K562 (cell line): ENCODE measurements at regions not wholly inside any gene's neighbourhood (a gene's known extent, or its start where the extent isn't known, plus 50 kb on each side); places are given as distances from the start of the nearest gene placed in this dataset.

Source experiments
- ATAC-seq: fragments of 200-7000 bp; cut with Tn5 transposase; 3 replicates; pipeline ENCODE4 v1.9.1; 2020; ENCODE audit warnings: moderate library complexity
- BruUV-seq: library from RNA; stranded (reverse); fragments of 400-500 nt; replicated peaks from 2 replicates; lab custom pipeline; 2021; lab: Mats Ljungman, UMichigan
- CTCF ChIA-PET: fragments of 300-600 bp; formaldehyde crosslinking; extraction: SDS; loops from one replicate; lab custom pipeline; 2021; ENCODE audit warnings: low intra/inter-chr PET ratio; lab: Yijun Ruan, JAX
- POLR2A ChIA-PET: fragments of 300-600, 350-650 bp; sonication (Branson Sonifier 250); formaldehyde crosslinking; extraction: SDS; loops from one replicate; lab custom pipeline; 2021; ENCODE audit warnings: antibody characterized with exemption, inconsistent platforms; lab: Yijun Ruan, JAX
- DNase-seq, 4 experiments: peaks; one replicate each; pipeline versions ENCODE4 v3.0.0 to v3.0.0-alpha.2; 2011 to 2018; ENCODE audit warnings: low spot score in 3 of 4, mixed read lengths in 3 of 4; ENCODE audit errors: extremely low read depth in 1 of 4
- FAIRE-seq: peaks from 2 replicates; lab custom pipeline; 2011; peaks lifted over from hg19 to GRCh38; lab: Jason Lieb, UNC
- H2AFZ ChIP-seq: 2 replicates; pipeline ENCODE4 v1.6.0; 2011; ENCODE audit warnings: low read depth, low read length, control low read depth, inconsistent platforms
- H3K27ac ChIP-seq: fragments of 200-600 bp; 3 replicates; pipeline ENCODE4 v1.8.0; 2011; ENCODE audit warnings: low read depth, mild to moderate bottlenecking, control low read depth, inconsistent platforms, low read length, moderate library complexity, mixed read lengths; ENCODE audit errors: extremely low read depth
- H3K27me3 ChIP-seq, 2 experiments: fragments of 300-600 bp in 1 of 2; 2 replicates in 1 of 2; 3 replicates in 1 of 2; pipeline versions ENCODE4 v1.6.0 to v1.8.0; 2011; ENCODE audit warnings: inconsistent platforms in 2 of 2, low read length in 2 of 2, mild to moderate bottlenecking in 1 of 2, mixed read lengths in 1 of 2, moderate library complexity in 1 of 2; ENCODE audit not compliant: control insufficient read depth in 2 of 2, insufficient read depth in 2 of 2
- H3K36me3 ChIP-seq: fragments of 300-600 bp; 3 replicates; pipeline ENCODE4 v1.8.0; 2011; ENCODE audit warnings: mild to moderate bottlenecking, low read length, inconsistent platforms; ENCODE audit not compliant: control insufficient read depth, insufficient read depth
- H3K4me1 ChIP-seq, 2 experiments: fragments of 200-600 bp in 1 of 2; replicated peaks in 1 of 2; 2 replicates in 1 of 2; 3 replicates in 1 of 2; pipeline versions ENCODE4 v1.5.1 to v1.8.0; 2011; ENCODE audit warnings: inconsistent platforms in 2 of 2, low read length in 2 of 2, mild to moderate bottlenecking in 1 of 2, mixed read lengths in 1 of 2, moderate library complexity in 1 of 2; ENCODE audit not compliant: control insufficient read depth in 2 of 2, insufficient read depth in 2 of 2
- H3K4me2 ChIP-seq: 2 replicates; pipeline ENCODE4 v1.6.1; 2011; ENCODE audit warnings: low read length, control low read depth, inconsistent platforms, mixed read lengths; ENCODE audit not compliant: insufficient read depth
- H3K4me3 ChIP-seq: fragments of 200-600 bp; sonication (generic), shearing (Covaris generic); 2 replicates; pipeline ENCODE4 v1.5.1; 2016; ENCODE audit warnings: control low read depth, inconsistent platforms
- H3K79me2 ChIP-seq: fragments of 200-600 bp; 3 replicates; pipeline ENCODE4 v1.8.0; 2011; ENCODE audit warnings: low read length, inconsistent platforms; ENCODE audit not compliant: control insufficient read depth, insufficient read depth
- H3K9ac ChIP-seq, 2 experiments: 2 replicates each; pipeline versions ENCODE4 v1.6.0 to v1.6.1; 2011; ENCODE audit warnings: low read depth in 2 of 2, low read length in 2 of 2, control low read depth in 1 of 2, inconsistent platforms in 1 of 2, mild to moderate bottlenecking in 1 of 2, mixed read lengths in 1 of 2; ENCODE audit not compliant: insufficient read depth in 1 of 2
- H3K9me1 ChIP-seq: one replicate; pipeline ENCODE4 v1.6.0; 2011; ENCODE audit warnings: inconsistent platforms, mild to moderate bottlenecking, low read length, moderate library complexity; ENCODE audit not compliant: control insufficient read depth, insufficient read depth
- H3K9me3 ChIP-seq: replicated peaks from 2 replicates; pipeline ENCODE4 v1.5.1; 2011; ENCODE audit warnings: low read depth, low read length, inconsistent platforms; ENCODE audit not compliant: control insufficient read depth, insufficient read depth
- H4K20me1 ChIP-seq: replicated peaks from 2 replicates; pipeline ENCODE4 v1.6.1; 2011; ENCODE audit warnings: low read length, inconsistent platforms, mixed read lengths; ENCODE audit not compliant: control insufficient read depth, insufficient read depth
- BACH1 ChIP-seq: fragments of 200-800 bp; sonication (Bioruptor generic); IDR thresholded peaks from 2 replicates; pipeline ENCODE4 v1.6.1; 2016; ENCODE audit warnings: missing genetic modification characterization, missing compliant biosample characterization
- BHLHE40 ChIP-seq: IDR thresholded peaks from 2 replicates; pipeline ENCODE4 v1.6.1; 2011; ENCODE audit warnings: low read length, improper control_type of control experiment
- CBFA2T2 ChIP-seq: fragments of 450-650 bp; conservative IDR thresholded peaks from 2 replicates; pipeline ENCODE4 v1.6.1; 2017; ENCODE audit warnings: mild to moderate bottlenecking
- CREB3 ChIP-seq: fragments of 450-650 bp; conservative IDR thresholded peaks from 2 replicates; pipeline ENCODE4 v1.6.1; 2016; ENCODE audit warnings: missing genetic modification characterization, low read depth, mild to moderate bottlenecking, missing compliant biosample characterization, moderate library complexity
- EP300 ChIP-seq: IDR thresholded peaks from 2 replicates; pipeline ENCODE4 v1.6.1; 2012; ENCODE audit warnings: low read length, improper control_type of control experiment
- GABPA ChIP-seq: fragments of 200-800 bp; sonication (Bioruptor generic); conservative IDR thresholded peaks from 2 replicates; pipeline ENCODE4 v1.6.1; 2016; ENCODE audit warnings: low read depth, missing genetic modification characterization, missing compliant biosample characterization
- HMGXB4 ChIP-seq: sonication (generic); formaldehyde crosslinking; IDR thresholded peaks from 2 replicates; pipeline ENCODE4 v1.8.1; 2023; ENCODE audit warnings: mild to moderate bottlenecking, missing genetic modification reagents
- LEF1 ChIP-seq: fragments of 450-650 bp; IDR thresholded peaks from 2 replicates; pipeline ENCODE4 v1.6.1; 2016; ENCODE audit warnings: mild to moderate bottlenecking
- MAFG ChIP-seq: fragments of 450-650 bp; conservative IDR thresholded peaks from 2 replicates; pipeline ENCODE4 v1.6.1; 2016; ENCODE audit warnings: missing genetic modification characterization, missing compliant biosample characterization
- MAX ChIP-seq: sonication (generic); formaldehyde crosslinking; IDR thresholded peaks from 2 replicates; pipeline ENCODE4 v1.9.0; 2022; ENCODE audit warnings: mild to moderate bottlenecking, missing genetic modification reagents
- MCM5 ChIP-seq: fragments of 450-650 bp; IDR thresholded peaks from 2 replicates; pipeline ENCODE4 v1.6.1; 2016; ENCODE audit warnings: low read depth
- MYNN ChIP-seq, 2 experiments: sonication (generic); formaldehyde crosslinking in 1 of 2; IDR thresholded peaks; 2 replicates each; pipeline versions ENCODE4 v1.5.0 to v1.6.1; 2016 to 2020; ENCODE audit warnings: antibody characterized with exemption in 1 of 2, missing genetic modification reagents in 1 of 2
- RBM14 ChIP-seq: fragments of 200-400 bp; formaldehyde crosslinking; IDR thresholded peaks from 2 replicates; pipeline ENCODE4 v1.6.1; 2018; ENCODE audit warnings: low read depth, mild to moderate bottlenecking, low read length, moderate library complexity, borderline replicate concordance; ENCODE audit not compliant: insufficient read depth
- RBM22 ChIP-seq: fragments of 200-400 bp; formaldehyde crosslinking; IDR thresholded peaks from 2 replicates; pipeline ENCODE4 v1.6.1; 2018; ENCODE audit warnings: low read length, low read depth; ENCODE audit not compliant: poor library complexity, severe bottlenecking
- RFX7 ChIP-seq: fragments of 250-450 bp; sonication (Bioruptor Pico); IDR thresholded peaks from 2 replicates; pipeline ENCODE4 v1.5.1; 2021; ENCODE audit warnings: mild to moderate bottlenecking
- RNF2 ChIP-seq: sonication (generic); IDR thresholded peaks from 2 replicates; pipeline ENCODE4 v1.6.1; 2016
- SETDB1 ChIP-seq: IDR thresholded peaks from one replicate; pipeline ENCODE4 v1.6.1; 2012; ENCODE audit warnings: low read length, control low read depth, inconsistent platforms
- SP1 ChIP-seq: sonication (generic); formaldehyde crosslinking; IDR thresholded peaks from 2 replicates; pipeline ENCODE4 v1.8.1; 2022; ENCODE audit warnings: mild to moderate bottlenecking, missing genetic modification reagents
- TAL1 ChIP-seq: fragments of 450-650 bp; IDR thresholded peaks from 2 replicates; pipeline ENCODE4 v1.6.1; 2016; ENCODE audit warnings: mild to moderate bottlenecking
- TSC22D4 ChIP-seq: fragments of 450-650 bp; IDR thresholded peaks from 2 replicates; pipeline ENCODE4 v1.6.1; 2016; ENCODE audit warnings: missing genetic modification characterization, missing biosample characterization, control low read depth
- ZNF354B ChIP-seq: fragments of 250-450 bp; sonication (Bioruptor Pico); IDR thresholded peaks from 2 replicates; pipeline ENCODE4 v1.4.0; 2020
- ZNF583 ChIP-seq: fragments of 250-450 bp; sonication (Bioruptor Pico); IDR thresholded peaks from 2 replicates; pipeline ENCODE4 v1.4.0; 2020
- WGBS: fragments of 100-300 bp; shearing (Covaris generic); methylation state at CpG from one replicate; pipeline ENCODE4 v1.1.6; 2016; ENCODE audit warnings: low coverage, mixed read lengths; ENCODE audit not compliant: insufficient coverage; ENCODE audit errors: missing lambda C conversion rate; 5-methylcytosine and 5-hydroxymethylcytosine counted together
- in situ Hi-C: fragments of 300-500 bp; cut with MboI; formaldehyde crosslinking; loops from 4 replicates; pipeline ENCODE4 v1.15.0; 2018; ENCODE audit warnings: inconsistent platforms, mixed read lengths
- intact Hi-C: fragments of 100-400 bp; cut with micrococcal nuclease; formaldehyde crosslinking; loops from 2 replicates; pipeline ENCODE4 v1.14.2; 2022

- TF ChIP-seq RFX7, result no peak
- no peak for TF ChIP-seq RBM14
- TF ChIP-seq MAFG (tag), result no peak
- no peak for TF ChIP-seq CREB3 (tag)
- TF ChIP-seq RNF2, result no peak
- TF ChIP-seq RBM22, result no peak
- TF ChIP-seq TAL1, result peak; percentile 15; the same call in 1 of the 2 replicates
- no peak; the same call in 1 of the 2 replicates for TF ChIP-seq BACH1
- no peak for TF ChIP-seq ZNF583
- TF ChIP-seq CBFA2T2, result peak; percentile 22; the same call in 1 of the 2 replicates
- TF ChIP-seq MCM5, result no peak
These were observed 133.4 kb upstream of the MYLIP start (continued) for GRCh38 chr6:15995493-15995892.

GRCh38 chr6:15994814-15995459 is 133.9 kb upstream of the MYLIP start:
- POLR2A ChIA-PET, result interaction anchor here (0.7 to 2.5 kb wide), 6 partner anchors 9 to 137 kb away, joined by 3 to 6 read pairs (median 4); partner anchors contain the start of gene MYLIP
- H3K79me2 ChIP-seq, result no peaks in the 10 kb centered on the region
- CTCF ChIA-PET, result no interaction called here
- in situ Hi-C loops (no loop called here), intact Hi-C loops (no loop called here)
- H2AFZ ChIP-seq, result peak overlapping the region; percentile 71
- DNase-seq (peak; percentile 70 to 81 (median 73)), FAIRE-seq (peak; percentile 82), ATAC-seq (peak; percentile 85)
- H3K36me3 ChIP-seq, result no peaks in the 10 kb centered on the region
- H3K9ac ChIP-seq, result peak overlapping the region; percentile 22 to 33; a peak in 3 of 4 replicates
- H3K9me1 ChIP-seq, result no peaks in the 10 kb centered on the region
- H3K4me1 ChIP-seq, result peaks cover 6 to 55% of the 10 kb centered on the region in 2 experiments; a peak in 4 of 5 replicates
- no peaks in the 10 kb centered on the region for H3K27me3 ChIP-seq
- H3K4me2 ChIP-seq, result peak overlapping the region; percentile 51; the same call in 1 of the 2 replicates
- peak overlapping the region; percentile 49; the same call in 2 of the 3 replicates for H3K27ac ChIP-seq
- H4K20me1 ChIP-seq, result no peaks in the 10 kb centered on the region
- no TSS peak for BruUV-seq
- no peak overlapping the region for H3K4me3 ChIP-seq
- H3K9me3 ChIP-seq, result no peaks in the 10 kb centered on the region
- WGBS, result 21% methylated on average over 8 of the region's 8 CpGs
- TF ChIP-seq SP1, result no peak
- TF ChIP-seq EP300, result peak; percentile 88
- TF ChIP-seq LEF1, result peak; percentile 97
- TF ChIP-seq GABPA (tag), result peak; percentile 51; the same call in 1 of the 2 replicates
- no peak for TF ChIP-seq ZNF354B (CRISPR knock-in tag)
- TF ChIP-seq MAX, result no peak
- no peak for TF ChIP-seq SETDB1
- TF ChIP-seq BHLHE40, result peak; percentile 50; the same call in 1 of the 2 replicates
- TF ChIP-seq HMGXB4 (CRISPR knock-in tag), result no peak
- peak; percentile 66 for TF ChIP-seq MYNN (IDR thresholded peaks at IDR 0.05)
- TF ChIP-seq MYNN (CRISPR knock-in tag; IDR thresholded peaks at IDR 0.05), result no peak
- TF ChIP-seq TSC22D4, result no peak
